Activated effector memory CD4-positive, alpha-beta T cell treated with anti-CD3 and anti-CD28 coated beads, Interleukin-2, amount 50 U/mL, for 16 hours (primary cell): ENCODE measurements at regions not wholly inside any gene's neighbourhood (a gene's known extent, or its start where the extent isn't known, plus 50 kb on each side); places are given as distances from the start of the nearest gene placed in this dataset.
"Not testable (repeated sequence)": the region's sequence is repeated elsewhere in the genome, so short reads cannot be mapped to it uniquely, and the experiment has no call there.

Experiments used
- DNase-seq: peaks from one replicate; pipeline ENCODE4 v3.0.0-alpha.2; 2020

- no peak for DNase-seq
Observed at GRCh38 chr14:45553981-45554380, 301.0 kb upstream of the MIS18BP1 start.

- DNase-seq = not testable (repeated sequence)
Observed at GRCh38 chr14:45551240-45551820, 298.3 kb upstream of the MIS18BP1 start.

GRCh38 chr14:45531022-45531421, 278.0 kb upstream of the MIS18BP1 start:
- no peak for DNase-seq

- no peak for DNase-seq
Observed at GRCh38 chr14:45526715-45527549, 273.9 kb upstream of the MIS18BP1 start.

- DNase-seq = no peak
Observed at GRCh38 chr14:45519766-45520165, 266.8 kb upstream of the MIS18BP1 start.

GRCh38 chr14:45492876-45493275, 239.9 kb upstream of the MIS18BP1 start:
- DNase-seq = no peak

GRCh38 chr14:45491914-45492313, 238.9 kb upstream of the MIS18BP1 start:
- no peak for DNase-seq

GRCh38 chr14:45486599-45486998, 233.6 kb upstream of the MIS18BP1 start:
- no peak for DNase-seq

GRCh38 chr14:45467023-45467422, 214.0 kb upstream of the MIS18BP1 start:
- DNase-seq = no peak

- DNase-seq = no peak
Observed at GRCh38 chr14:45434221-45434620, 181.2 kb upstream of the MIS18BP1 start.

- DNase-seq = no peak
Observed at GRCh38 chr14:45426685-45427282, 173.8 kb upstream of the MIS18BP1 start.

GRCh38 chr14:45406942-45407341, 153.9 kb upstream of the MIS18BP1 start:
- no peak for DNase-seq

GRCh38 chr14:45400950-45401640, 148.1 kb upstream of the MIS18BP1 start:
- no peak for DNase-seq

GRCh38 chr14:45400509-45400908, 147.5 kb upstream of the MIS18BP1 start:
- no peak for DNase-seq

GRCh38 chr14:45381091-45381490, 128.1 kb upstream of the MIS18BP1 start:
- DNase-seq = no peak

- DNase-seq = no peak
Observed at GRCh38 chr14:45377166-45377565, 124.2 kb upstream of the MIS18BP1 start.

- no peak for DNase-seq
Observed at GRCh38 chr14:45373877-45374276, 120.9 kb upstream of the MIS18BP1 start.

- no peak for DNase-seq
Observed at GRCh38 chr14:45364565-45365156, 111.7 kb upstream of the MIS18BP1 start.

- DNase-seq = no peak
Observed at GRCh38 chr14:45362505-45362904, 109.5 kb upstream of the MIS18BP1 start.

GRCh38 chr14:45361727-45362126, 108.7 kb upstream of the MIS18BP1 start:
- DNase-seq = no peak

GRCh38 chr14:45359746-45360145, 106.7 kb upstream of the MIS18BP1 start:
- DNase-seq = no peak

- DNase-seq = no peak
Observed at GRCh38 chr14:45332360-45332988, 79.5 kb upstream of the MIS18BP1 start.
